ENCODE measurements at regions not wholly inside any gene's neighbourhood (a gene's known extent, or its start where the extent isn't known, plus 50 kb on each side); places are given as distances from the start of the nearest gene placed in this dataset.

- no peak for DNase-seq
Observed at GRCh38 chr5:115372146-115372545, 75.7 kb upstream of the CCDC112 start.

DNA sequence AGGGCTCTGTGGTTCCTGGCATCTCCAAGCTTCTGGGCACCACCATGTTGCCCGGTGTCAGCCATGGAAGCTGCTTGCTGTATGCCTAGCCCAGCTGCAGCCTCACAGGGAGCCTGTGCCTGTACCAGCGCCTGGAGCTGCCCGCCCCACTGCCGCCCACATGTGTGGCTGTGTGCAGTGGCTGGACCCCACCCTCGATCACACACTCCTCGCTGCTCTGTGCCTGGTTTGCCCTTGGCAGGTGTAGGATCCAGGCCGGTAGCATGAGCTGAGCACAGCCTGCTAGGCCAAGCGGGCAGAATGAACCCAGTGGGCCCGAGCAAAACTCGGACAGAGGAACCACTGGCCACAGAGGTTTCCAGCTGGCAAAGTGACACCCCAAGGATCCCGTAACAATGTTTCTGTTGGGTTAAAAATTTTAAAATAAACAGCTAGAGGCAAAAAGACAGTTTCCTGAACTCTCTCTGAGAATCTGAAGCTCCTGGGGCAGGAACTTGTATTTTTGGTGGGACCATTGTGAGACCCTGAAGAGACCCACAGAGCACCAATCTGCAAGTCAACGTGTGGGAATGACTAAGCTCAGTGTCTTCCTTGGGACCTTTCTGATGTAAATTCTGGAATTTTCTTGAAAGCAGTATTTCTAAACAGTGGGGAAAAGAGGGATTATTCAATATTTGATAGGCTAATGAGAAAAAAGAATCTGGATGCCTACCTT is 73.1 kb upstream of the CCDC112 start:
- DNase-seq = no peak

GRCh38 chr5:115366223-115366622 is 69.8 kb upstream of the CCDC112 start:
- DNase-seq = peak; percentile 88

- no peak for DNase-seq
Observed at GRCh38 chr5:115363879-115364278, 67.4 kb upstream of the CCDC112 start.

- no peak for DNase-seq
Observed at GRCh38 chr5:115360046-115360685, 63.7 kb upstream of the CCDC112 start.

GRCh38 chr5:115355767-115356381 is 59.4 kb upstream of the CCDC112 start:
- DNase-seq = no peak

GRCh38 chr5:115355095-115355494 is 58.6 kb upstream of the CCDC112 start:
- DNase-seq = no peak

DNA sequence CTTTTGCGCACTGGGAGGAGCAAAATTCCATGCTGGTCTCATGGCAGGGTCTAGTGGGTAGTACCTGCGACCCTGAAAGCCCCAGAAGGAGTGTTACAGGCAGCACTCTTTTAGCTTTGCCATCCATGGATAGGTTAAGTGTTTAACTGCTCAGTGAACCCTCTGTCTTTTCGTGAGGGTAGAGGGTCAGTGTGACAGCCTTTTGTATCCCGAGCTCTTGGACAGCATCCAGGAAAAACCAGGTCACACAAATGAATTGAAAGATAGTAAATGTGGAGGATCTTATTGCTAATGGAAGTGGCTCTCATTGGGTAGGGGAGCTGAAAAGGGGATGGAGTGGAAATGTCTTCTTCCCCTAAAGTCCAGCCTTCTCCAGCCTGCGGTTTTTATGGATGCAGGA is 57.8 kb upstream of the CCDC112 start:
- DNase-seq = no peak

- DNase-seq = no peak
Observed at GRCh38 chr5:115352571-115352970, 56.1 kb upstream of the CCDC112 start.

DNA sequence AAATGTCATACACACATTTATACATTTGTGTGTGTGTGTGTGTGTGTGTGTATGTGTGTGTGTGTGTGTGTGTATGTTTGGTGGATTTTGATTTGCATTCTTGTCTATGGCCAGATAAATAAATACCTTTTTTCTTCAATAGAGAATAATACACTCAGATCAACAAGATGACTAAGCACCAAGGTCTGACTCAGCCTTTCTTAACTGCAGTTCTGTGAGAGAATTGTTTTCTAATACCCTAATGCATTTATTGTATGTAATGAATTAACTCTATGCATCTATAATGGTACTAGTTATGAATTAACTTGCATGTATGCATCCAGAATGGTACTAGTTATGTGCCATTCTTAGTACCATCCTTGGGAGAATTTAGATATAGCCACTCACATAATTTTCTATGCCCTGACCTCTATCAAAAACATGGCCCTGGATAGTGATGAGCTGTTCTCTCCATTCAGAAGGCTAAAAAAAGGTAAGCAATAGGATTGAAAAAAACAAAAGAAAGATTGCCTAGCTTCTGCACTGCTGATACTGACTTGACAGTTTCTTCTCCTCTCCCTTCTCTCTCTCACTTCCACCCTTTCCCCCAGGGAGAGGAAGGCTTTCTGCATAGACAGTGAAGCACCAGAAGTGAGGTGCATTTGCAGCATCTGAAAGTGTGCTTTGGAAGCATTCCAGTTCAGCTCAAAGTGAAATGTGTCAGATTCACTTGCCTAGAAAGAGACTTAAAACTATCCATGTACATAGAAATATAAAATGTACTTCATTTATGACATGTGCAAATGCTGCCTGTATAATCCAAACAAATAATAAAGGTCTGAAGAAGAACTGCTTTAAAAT is 55.1 kb upstream of the CCDC112 start:
- DNase-seq = peak; percentile 13

DNA sequence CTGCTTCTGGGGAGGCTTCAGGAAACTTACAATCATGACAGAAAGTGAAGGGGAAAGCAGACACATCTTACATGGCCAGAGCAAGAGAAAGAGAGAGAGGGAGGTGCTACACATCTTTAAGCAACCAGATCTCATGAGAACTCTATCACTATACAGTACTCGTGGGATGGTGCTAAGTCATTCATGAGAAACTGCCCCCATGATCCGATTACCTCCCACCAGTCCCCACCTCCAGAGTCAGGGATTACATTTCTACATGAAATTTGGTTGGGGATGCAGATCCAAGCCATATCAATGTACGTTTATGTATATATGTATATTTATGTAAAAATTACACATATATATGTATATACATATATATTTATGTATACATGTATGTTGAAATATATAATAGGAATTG is 54.4 kb upstream of the CCDC112 start:
- DNase-seq = no peak

DNA sequence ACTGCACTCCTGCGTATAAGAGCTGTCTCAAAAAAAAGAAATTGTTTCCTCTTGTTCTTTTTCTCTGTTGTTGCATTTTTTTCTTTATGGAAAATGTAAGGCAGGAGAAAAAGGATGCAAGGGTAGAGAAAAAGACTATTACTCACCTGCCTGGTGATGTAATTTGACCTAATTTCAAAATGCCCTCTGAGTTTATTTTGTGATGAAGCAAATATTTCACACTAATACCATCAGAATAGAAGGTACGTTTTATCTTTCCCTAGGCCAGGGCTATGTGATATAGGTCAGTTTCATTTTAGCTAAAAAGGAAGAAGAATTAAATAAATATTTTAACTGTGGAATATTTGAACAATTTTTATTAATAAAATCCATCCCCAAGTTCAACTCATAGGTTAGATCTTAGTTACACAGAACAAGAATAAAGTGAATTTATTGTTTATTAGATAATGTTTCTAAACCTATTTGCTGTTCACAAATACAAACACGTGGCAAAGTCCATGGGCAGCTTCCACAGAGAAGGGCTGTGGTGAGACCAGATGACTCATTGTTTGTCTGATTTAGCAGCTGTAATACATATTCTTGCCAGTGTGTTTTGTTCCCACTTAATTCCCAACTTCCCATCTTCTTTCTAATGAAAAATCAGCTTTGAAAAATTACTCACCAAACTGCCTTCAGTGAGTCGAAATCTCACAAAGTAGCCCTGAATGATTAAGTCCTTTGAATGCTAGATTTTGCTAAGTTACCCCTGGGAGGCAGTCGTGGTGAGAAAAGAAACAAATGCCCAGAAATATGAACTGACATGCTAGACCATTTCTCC is 52.8 kb upstream of the CCDC112 start:
- DNase-seq = peak; percentile 80

DNA sequence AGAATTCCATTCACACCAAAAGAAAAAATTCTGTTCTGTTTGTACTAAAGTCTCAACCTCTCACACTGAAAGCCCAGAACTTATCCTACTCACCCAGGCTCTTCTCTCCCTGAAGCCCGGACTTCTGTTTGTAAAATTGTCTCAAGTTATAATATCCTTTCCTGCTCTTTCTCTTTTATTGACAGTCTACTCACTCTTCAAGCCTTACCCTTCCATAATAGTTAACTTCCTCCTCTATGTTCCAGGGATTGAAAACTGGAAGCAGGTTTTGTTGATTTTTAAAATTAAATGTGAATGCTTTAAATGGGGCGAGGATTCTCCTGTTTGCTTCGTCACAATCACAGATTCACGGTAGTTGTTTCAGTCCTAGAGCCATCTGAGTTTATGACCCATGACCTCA is 51.7 kb upstream of the CCDC112 start:
- DNase-seq = no peak

Measured in amniotic stem cell (primary cell).